ENCODE measurements at regions not wholly inside any gene's neighbourhood (a gene's known extent, or its start where the extent isn't known, plus 50 kb on each side); places are given as distances from the start of the nearest gene placed in this dataset.
"Not testable (repeated sequence)": the region's sequence is repeated elsewhere in the genome, so short reads cannot be mapped to it uniquely, and the experiment has no call there.

DNA sequence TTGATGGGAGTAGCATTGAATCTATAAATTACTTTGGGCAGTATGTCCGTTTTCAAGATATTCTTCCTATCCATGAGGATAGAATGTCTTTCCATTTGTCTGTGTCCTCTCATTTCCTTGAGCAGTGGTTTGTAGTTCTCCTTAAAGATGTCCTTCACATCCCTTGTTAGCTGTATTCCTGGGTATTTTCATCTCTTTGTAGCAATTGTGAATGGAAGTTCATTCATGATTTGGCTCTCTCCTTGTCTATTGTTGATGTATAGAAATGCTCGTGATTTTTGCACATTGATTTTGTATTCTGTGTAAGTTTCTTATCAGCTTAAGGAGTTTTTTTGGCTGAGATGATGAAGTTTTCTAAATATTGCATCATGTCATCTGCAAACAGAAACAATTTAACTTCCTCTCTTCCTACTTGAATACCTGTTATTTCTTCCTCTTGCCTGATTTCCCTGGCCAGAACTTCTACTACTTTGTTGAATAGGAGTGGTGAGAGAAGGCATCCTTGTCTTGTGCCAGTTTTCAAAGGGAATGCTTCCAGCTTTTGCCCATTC lies 741.0 kb downstream of the TMTC2 start:
- not testable (repeated sequence) for DNase-seq

DNA sequence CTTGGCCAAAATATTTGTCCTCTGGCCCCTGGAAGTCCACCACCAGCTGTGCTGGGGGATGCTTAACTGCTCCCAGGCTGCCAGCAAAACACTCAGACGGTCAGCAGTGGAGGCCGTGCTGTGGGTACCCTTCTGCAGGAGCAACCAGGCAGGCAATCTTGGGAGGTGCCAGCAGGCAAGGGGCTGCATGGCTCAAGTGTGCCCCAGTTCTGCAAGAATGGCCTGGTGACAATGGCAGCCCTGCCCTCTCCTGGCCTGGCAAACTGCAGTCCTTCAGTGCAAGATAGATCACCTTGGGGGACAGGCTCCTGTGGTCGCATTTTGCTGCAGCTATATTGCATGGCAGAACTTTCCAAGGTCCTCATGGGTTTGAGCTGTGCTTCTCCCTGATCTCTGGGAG lies 728.3 kb downstream of the TMTC2 start:
- no peak for DNase-seq

DNA sequence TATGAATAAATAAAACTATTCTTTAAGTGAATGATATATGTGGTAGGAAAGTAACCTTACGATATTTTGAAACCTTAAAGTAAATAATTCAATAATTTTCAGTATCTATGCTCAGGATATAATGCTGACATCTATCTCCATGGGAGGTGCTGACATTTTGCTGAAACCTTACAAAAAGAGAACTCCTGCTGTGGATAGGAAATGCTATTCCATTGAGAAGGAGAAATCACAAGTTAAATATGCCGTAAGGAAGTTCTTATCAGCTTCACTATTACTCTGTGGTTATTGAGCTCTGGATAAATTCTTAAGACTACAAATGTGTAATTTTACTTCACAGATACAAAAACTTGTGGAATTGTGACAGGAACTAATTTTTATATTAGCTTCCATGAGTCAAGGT lies 722.1 kb downstream of the TMTC2 start:
- DNase-seq, result peak; percentile 3

GRCh38 chr12:83408146-83408545 lies 721.4 kb downstream of the TMTC2 start:
- no peak for DNase-seq

DNA sequence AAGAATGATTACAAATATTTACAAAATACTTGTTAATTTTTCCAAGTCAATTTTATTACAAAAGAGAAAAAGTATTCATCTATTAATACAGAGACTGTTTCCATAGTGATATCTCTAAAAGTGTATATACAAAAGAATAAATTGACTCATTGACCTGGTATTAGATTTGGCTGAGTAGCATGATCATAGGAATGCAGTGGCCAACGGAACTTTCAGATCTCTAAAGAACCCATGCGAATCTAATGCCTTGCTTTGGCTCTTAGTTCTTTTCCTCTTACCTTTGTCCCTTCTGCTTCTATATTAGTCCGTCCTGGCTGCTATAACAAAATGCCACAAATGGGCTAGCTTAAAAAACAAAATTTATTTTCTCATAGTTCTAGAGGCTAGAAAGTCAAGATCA lies 717.8 kb downstream of the TMTC2 start:
- no peak for DNase-seq

GRCh38 chr12:83390186-83390585 lies 703.5 kb downstream of the TMTC2 start:
- DNase-seq, result no peak

DNA sequence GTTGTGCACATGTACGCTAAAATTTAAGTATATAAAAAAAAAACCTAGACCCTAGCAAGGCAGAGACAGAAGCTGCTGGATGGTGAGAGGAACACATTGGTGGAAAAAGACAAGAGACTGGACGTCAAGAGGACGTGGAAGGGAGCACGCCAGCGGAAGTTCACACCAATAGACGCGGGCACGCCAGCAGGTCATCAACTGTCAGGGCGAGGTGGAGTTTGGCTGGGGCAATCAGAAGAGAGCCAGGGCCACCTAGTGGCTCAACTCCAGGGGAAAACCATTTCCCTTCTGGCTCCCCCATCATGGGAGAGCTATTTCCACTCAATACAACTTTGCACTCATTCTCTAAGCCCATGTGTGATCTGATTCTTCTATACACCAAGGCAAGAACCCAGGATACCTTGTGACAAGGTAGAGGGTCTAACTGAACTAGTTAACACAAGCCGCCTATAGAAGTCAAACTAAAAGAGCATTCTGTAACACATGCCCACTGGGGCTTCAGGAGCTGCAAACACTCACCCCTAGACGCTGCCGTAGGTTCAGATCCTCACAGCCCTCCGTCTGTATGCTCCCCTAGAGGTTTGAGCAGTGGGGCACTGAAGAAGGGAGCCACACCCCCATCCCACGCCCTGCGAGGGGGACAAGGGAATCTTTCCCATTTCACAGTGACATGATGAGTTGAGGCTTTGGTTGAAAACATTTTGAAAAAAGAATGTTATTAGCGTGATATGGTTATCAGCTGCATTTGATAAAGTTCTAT lies 702.7 kb downstream of the TMTC2 start:
- no peak for DNase-seq

- DNase-seq, result no peak
Observed at GRCh38 chr12:83388551-83388950, 701.8 kb downstream of the TMTC2 start.

- no peak for DNase-seq
Observed at GRCh38 chr12:83386527-83387264, 700.0 kb downstream of the TMTC2 start.

DNA sequence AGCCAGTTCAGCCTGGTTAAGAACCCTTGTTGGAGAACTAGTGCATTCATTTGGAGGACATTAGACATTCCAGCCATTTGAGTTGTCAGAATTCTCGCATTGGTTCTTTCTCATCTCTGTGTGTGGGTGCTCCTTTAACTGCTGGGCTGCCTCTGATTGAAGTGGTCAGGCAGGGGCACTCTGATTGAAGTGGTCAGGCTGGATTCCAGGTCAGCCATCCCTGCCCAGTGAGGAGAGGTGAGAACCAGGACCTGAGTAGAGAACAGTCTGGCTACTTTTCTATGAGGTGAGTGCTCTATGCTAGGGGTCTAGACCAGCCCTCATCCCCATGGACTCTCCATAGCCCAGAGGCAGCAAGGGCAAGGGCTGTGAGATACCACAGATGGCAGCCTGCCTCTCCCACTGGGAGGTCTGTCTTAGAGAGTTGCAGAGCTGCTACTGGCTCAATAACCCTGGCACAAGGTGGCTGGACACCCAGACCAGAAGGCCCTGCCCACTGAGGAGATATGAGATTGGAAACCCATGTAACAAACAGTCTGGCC lies 691.6 kb downstream of the TMTC2 start:
- DNase-seq, result no peak

DNA sequence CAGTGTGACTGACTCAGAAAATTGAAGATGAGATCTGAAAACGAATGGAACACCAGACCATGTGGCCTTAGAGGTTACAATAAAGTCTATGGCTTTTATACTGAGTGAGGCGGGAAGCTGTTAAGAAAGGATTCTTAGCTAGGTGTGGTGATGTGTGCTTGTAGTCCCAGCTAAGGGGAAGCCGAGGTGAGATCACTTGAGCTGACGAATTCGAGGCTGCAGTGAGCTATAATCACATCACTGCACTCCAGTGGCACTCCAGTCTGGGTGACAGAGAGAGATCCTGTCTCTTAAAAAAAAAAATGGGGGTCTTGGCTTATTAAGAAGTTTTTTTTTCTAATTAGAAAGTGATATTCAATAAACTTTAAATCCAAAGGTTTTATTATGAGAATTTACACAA lies 678.6 kb downstream of the TMTC2 start:
- DNase-seq, result no peak

GRCh38 chr12:83361475-83361874 lies 674.8 kb downstream of the TMTC2 start:
- DNase-seq, result no peak

DNA sequence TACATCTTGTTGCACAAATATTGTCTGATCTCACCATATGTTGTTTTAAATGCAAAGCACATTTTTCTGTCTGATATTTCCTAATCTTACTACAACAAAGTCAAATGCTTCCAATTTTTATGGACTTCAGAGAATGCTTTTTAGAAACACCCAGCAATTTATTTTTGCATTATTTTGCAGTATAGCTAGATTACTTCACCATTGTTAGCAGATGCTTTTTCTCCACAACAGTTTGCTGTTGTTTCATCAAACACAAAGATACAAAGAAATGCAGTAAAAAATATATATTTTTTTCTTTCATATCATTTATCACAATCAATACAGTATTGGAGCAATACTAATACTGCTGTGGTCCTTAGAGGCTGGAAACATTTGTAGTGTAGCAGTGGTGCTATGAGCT lies 674.4 kb downstream of the TMTC2 start:
- no peak for DNase-seq

- DNase-seq, result no peak
Observed at GRCh38 chr12:83349907-83350611, 663.4 kb downstream of the TMTC2 start.

GRCh38 chr12:83346333-83346732 lies 659.6 kb downstream of the TMTC2 start:
- DNase-seq, result no peak

DNA sequence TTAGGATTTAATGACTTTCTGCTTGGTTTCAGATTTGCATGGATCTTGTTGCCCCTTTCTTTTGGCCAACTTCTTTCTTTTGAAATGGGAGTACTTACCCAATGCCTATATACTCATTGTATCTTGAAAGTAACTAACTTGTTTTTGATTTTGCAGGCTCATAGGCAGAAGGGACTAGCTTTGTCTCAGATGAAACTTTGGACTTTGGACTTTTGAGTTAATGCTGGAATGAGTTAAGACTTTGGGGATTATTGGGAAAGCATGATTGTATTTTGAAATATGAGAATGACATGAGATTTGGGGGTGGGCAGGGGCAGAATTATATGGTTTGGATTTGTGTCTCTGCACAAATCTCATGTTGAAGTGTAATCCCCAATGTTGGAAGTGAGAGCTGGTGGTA lies 657.1 kb downstream of the TMTC2 start:
- no peak for DNase-seq

GRCh38 chr12:83335748-83336147 lies 649.0 kb downstream of the TMTC2 start:
- no peak for DNase-seq

- DNase-seq, result no peak
Observed at GRCh38 chr12:83326666-83327065, 640.0 kb downstream of the TMTC2 start.

DNA sequence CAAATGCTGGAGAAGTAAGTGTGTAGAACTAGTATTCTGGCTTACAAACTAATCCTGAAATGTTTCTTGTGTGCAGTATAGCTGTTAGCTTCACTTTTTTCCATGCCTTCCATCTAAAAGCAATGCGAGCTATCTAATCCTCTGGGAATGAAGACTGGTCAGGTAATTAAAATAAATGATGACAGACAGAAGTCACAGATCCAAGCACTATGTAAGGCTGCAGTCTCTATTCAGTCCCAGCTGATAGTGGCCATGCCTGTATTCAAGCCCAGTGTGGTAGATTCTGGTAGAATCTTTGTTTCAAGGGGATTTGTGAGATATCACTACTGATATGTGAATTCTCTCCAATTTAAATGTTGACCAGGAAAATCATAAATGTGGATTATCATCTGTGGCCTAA lies 637.2 kb downstream of the TMTC2 start:
- DNase-seq, result no peak

DNA sequence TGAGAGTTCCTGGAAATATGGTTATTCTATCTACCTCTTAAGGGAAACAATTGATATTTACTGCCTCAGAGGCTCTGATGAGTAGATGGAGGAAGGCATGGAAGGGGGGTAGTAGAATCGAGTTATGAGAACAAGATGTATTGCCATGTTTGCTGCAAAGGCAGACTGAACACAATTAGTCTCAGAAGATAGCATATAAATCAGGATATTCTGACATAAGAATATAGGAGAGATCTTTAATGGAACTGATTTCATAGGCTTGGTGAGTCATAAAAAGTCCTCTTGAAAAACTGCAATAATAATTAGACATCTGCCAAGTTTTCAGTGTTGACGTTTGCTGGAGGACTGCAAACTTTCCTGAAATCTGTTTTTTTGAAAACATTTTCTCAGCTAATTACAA lies 636.1 kb downstream of the TMTC2 start:
- DNase-seq, result peak; percentile 29

GRCh38 chr12:83321971-83322370 lies 635.3 kb downstream of the TMTC2 start:
- DNase-seq, result no peak

GRCh38 chr12:83320350-83320749 lies 633.6 kb downstream of the TMTC2 start:
- DNase-seq, result no peak

- DNase-seq, result peak; percentile 80
Observed at GRCh38 chr12:83318386-83319098, 631.8 kb downstream of the TMTC2 start.

Measured in fibroblast of skin of right quadriceps (primary cell).